Upper lobe of left lung (tissue), 4 donors: ENCODE measurements at regions not wholly inside any gene's neighbourhood (a gene's known extent, or its start where the extent isn't known, plus 50 kb on each side); places are given as distances from the start of the nearest gene placed in this dataset.

Experiments used
- POLR2A ChIP-seq, 4 donors: fragments of 450-650 bp; IDR thresholded peaks; one replicate each; pipeline ENCODE4 v1.5.1; 2016 to 2017; ENCODE audit warnings: antibody characterized with exemption in 4 of 4, mild to moderate bottlenecking in 2 of 4
- POLR2AphosphoS5 ChIP-seq, 2 donors: sonication (generic); formaldehyde crosslinking; IDR thresholded peaks; one replicate each; pipeline ENCODE4 v1.5.1; 2017; ENCODE audit warnings: antibody characterized with exemption in 2 of 2
- TF ChIP-seq, protein P1 (sequence below), 6 experiments: fragments of 450-650 bp in 4 of 6; fragments of 200-600 bp in 2 of 6; sonication (generic) in 2 of 6; IDR thresholded peaks; one replicate each; pipeline ENCODE4 v1.5.1; 2016 to 2019; ENCODE audit warnings: antibody characterized with exemption in 6 of 6

DNA sequence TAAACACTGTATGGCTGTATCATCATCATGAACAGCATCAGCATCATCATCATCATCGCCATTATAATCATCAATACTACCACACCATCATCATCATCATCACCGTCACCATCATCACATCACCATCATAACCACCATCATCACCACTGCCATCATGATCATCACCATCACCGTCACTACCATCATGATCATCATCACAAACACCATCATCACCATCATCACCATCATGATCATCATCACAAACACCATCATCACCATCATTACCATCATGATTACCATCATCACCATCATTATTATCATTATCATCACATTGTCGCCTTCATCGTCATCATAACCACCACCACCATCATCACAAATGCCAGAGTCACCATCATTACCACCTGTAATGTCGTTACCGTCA is 1196.9 kb downstream of the NLGN4X start:
- TF ChIP-seq, protein P1, sequence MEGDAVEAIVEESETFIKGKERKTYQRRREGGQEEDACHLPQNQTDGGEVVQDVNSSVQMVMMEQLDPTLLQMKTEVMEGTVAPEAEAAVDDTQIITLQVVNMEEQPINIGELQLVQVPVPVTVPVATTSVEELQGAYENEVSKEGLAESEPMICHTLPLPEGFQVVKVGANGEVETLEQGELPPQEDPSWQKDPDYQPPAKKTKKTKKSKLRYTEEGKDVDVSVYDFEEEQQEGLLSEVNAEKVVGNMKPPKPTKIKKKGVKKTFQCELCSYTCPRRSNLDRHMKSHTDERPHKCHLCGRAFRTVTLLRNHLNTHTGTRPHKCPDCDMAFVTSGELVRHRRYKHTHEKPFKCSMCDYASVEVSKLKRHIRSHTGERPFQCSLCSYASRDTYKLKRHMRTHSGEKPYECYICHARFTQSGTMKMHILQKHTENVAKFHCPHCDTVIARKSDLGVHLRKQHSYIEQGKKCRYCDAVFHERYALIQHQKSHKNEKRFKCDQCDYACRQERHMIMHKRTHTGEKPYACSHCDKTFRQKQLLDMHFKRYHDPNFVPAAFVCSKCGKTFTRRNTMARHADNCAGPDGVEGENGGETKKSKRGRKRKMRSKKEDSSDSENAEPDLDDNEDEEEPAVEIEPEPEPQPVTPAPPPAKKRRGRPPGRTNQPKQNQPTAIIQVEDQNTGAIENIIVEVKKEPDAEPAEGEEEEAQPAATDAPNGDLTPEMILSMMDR (IDR thresholded peaks at IDR 0.05), result no peak
- TF ChIP-seq POLR2A (IDR thresholded peaks at IDR 0.05) (no peak), POLR2AphosphoS5 (IDR thresholded peaks at IDR 0.05) (no peak)
